WTC11 (cell line): ENCODE measurements at regions not wholly inside any gene's neighbourhood (a gene's known extent, or its start where the extent isn't known, plus 50 kb on each side); places are given as distances from the start of the nearest gene placed in this dataset.

Source experiments
- ATAC-seq: fragments of 200-7000 bp; cut with Tn5 transposase; 2 replicates; pipeline ENCODE4 v1.10.0; 2021; ENCODE audit warnings: mild to moderate bottlenecking, moderate library complexity
- CTCF ChIA-PET: fragments of 300-600 bp; sonication (Branson Sonifier 250); formaldehyde crosslinking; loops from one replicate; lab custom pipeline; 2021; ENCODE audit warnings: antibody characterized with exemption; lab: Charles Lee
- POLR2A ChIA-PET: fragments of 350-600 bp; sonication (Branson Sonifier 250); formaldehyde crosslinking; loops from one replicate; lab custom pipeline; 2021; ENCODE audit warnings: antibody characterized with exemption; lab: Charles Lee
- DNase-seq: peaks from one replicate; pipeline ENCODE4 v3.0.0; 2021; ENCODE audit warnings: low spot score
- H3K27ac Mint-ChIP-seq: 2 replicates; pipeline ENCODE4 v1.8.0; 2021; ENCODE audit warnings: mixed read lengths
- H3K27me3 Mint-ChIP-seq: 2 replicates; pipeline ENCODE4 v1.8.0; 2021; ENCODE audit warnings: low read depth, mild to moderate bottlenecking, moderate library complexity, mixed read lengths
- H3K36me3 Mint-ChIP-seq: 2 replicates; pipeline ENCODE4 v1.8.0; 2021; ENCODE audit warnings: mixed read lengths
- H3K4me1 Mint-ChIP-seq: 2 replicates; pipeline ENCODE4 v1.8.0; 2022; ENCODE audit warnings: mixed read lengths
- H3K4me3 Mint-ChIP-seq: 2 replicates; pipeline ENCODE4 v1.8.0; 2021; ENCODE audit warnings: mild to moderate bottlenecking, moderate library complexity, mixed read lengths
- H3K9me3 Mint-ChIP-seq: 2 replicates; pipeline ENCODE4 v1.8.0; 2021; ENCODE audit warnings: mixed read lengths
- AFF4 ChIP-seq: sonication (generic); formaldehyde crosslinking; IDR thresholded peaks from 2 replicates; pipeline ENCODE4 v1.8.1; 2023; ENCODE audit warnings: mild to moderate bottlenecking, missing genetic modification reagents, borderline replicate concordance
- AR ChIP-seq: fragments of 250-450 bp; sonication (Bioruptor Pico); IDR thresholded peaks from 2 replicates; pipeline ENCODE4 v1.9.0; 2021; ENCODE audit warnings: mild to moderate bottlenecking
- ARID4B ChIP-seq: sonication (generic); formaldehyde crosslinking; IDR thresholded peaks from 2 replicates; pipeline ENCODE4 v1.8.0; 2023; ENCODE audit warnings: missing genetic modification reagents, mild to moderate bottlenecking, borderline replicate concordance
- CDX4 ChIP-seq: fragments of 250-450 bp; sonication (Bioruptor Pico); IDR thresholded peaks from 2 replicates; pipeline ENCODE4 v1.9.0; 2021; ENCODE audit warnings: moderate library complexity, mild to moderate bottlenecking, inconsistent platforms, borderline replicate concordance
- E2F1 ChIP-seq: sonication (generic); formaldehyde crosslinking; IDR thresholded peaks from 2 replicates; pipeline ENCODE4 v1.8.0; 2022; ENCODE audit warnings: mild to moderate bottlenecking, missing genetic modification reagents
- E2F4 ChIP-seq: sonication (generic); formaldehyde crosslinking; IDR thresholded peaks from 2 replicates; pipeline ENCODE4 v1.8.1; 2022; ENCODE audit warnings: low read depth, mild to moderate bottlenecking, moderate library complexity, missing genetic modification reagents, borderline replicate concordance
- FOXK1 ChIP-seq: sonication (generic); formaldehyde crosslinking; IDR thresholded peaks from 2 replicates; pipeline ENCODE4 v1.8.0; 2022; ENCODE audit warnings: mild to moderate bottlenecking, moderate library complexity, missing genetic modification reagents
- FOXP1 ChIP-seq: sonication (generic); formaldehyde crosslinking; IDR thresholded peaks from 2 replicates; pipeline ENCODE4 v1.8.0; 2022; ENCODE audit warnings: missing genetic modification reagents, mild to moderate bottlenecking, moderate library complexity, borderline replicate concordance
- IRF1 ChIP-seq: sonication (generic); formaldehyde crosslinking; IDR thresholded peaks from 2 replicates; pipeline ENCODE4 v1.8.0; 2023; ENCODE audit warnings: missing genetic modification reagents
- MAX ChIP-seq: sonication (generic); formaldehyde crosslinking; IDR thresholded peaks from 2 replicates; pipeline ENCODE4 v1.8.0; 2022; ENCODE audit warnings: mild to moderate bottlenecking, missing genetic modification reagents
- MYBL2 ChIP-seq: sonication (generic); formaldehyde crosslinking; IDR thresholded peaks from 2 replicates; pipeline ENCODE4 v1.8.1; 2023; ENCODE audit warnings: mild to moderate bottlenecking, moderate library complexity, missing genetic modification reagents
- RELA ChIP-seq: sonication (generic); formaldehyde crosslinking; IDR thresholded peaks from 2 replicates; pipeline ENCODE4 v1.8.1; 2022; ENCODE audit warnings: missing genetic modification reagents, mild to moderate bottlenecking, borderline replicate concordance
- SOX15 ChIP-seq: fragments of 250-450 bp; sonication (Bioruptor Pico); IDR thresholded peaks from 2 replicates; pipeline ENCODE4 v1.9.0; 2021; ENCODE audit warnings: mild to moderate bottlenecking
- ZNF138 ChIP-seq: sonication (generic); formaldehyde crosslinking; conservative IDR thresholded peaks from 2 replicates; pipeline ENCODE4 v1.8.1; 2022; ENCODE audit warnings: mild to moderate bottlenecking, moderate library complexity, missing genetic modification reagents

GRCh38 chr3:124425972-124426371 lies 304.3 kb upstream of the UMPS start (continued):
- TF ChIP-seq FOXP1 (CRISPR knock-in tag) (no peak), AR (CRISPR knock-in tag) (no peak), E2F1 (no peak), FOXK1 (CRISPR knock-in tag) (no peak), IRF1 (CRISPR knock-in tag) (no peak), SOX15 (CRISPR knock-in tag) (no peak)
- TF ChIP-seq, all 79 proteins: peak for 0

GRCh38 chr3:124428372-124429128 lies 301.7 kb upstream of the UMPS start:
- H3K4me1 Mint-ChIP-seq, result peaks cover 5% of the 10 kb centered on the region; the same call in 1 of the 2 replicates
- no peaks in the 10 kb centered on the region for H3K27me3 Mint-ChIP-seq
- ChIA-PET POLR2A (interaction anchor here (0.6 kb wide), 1 partner anchor 30 kb away, joined by 3 read pairs; no protein-coding TSS in a partner anchor), CTCF (interaction anchor here (0.9 kb wide), 1 partner anchor 77 kb away, joined by 4 read pairs; no protein-coding TSS in a partner anchor)
- ATAC-seq (no peak), DNase-seq (no peak)
- no peak overlapping the region for H3K27ac Mint-ChIP-seq
- H3K36me3 Mint-ChIP-seq, result no peaks in the 10 kb centered on the region
- H3K4me3 Mint-ChIP-seq, result no peak overlapping the region
- no peaks in the 10 kb centered on the region for H3K9me3 Mint-ChIP-seq
- TF ChIP-seq ZNF138 (no peak), MYBL2 (CRISPR knock-in tag) (no peak), MAX (no peak), CDX4 (CRISPR knock-in tag) (no peak), ARID4B (CRISPR knock-in tag) (no peak), AFF4 (CRISPR knock-in tag) (no peak), RELA (CRISPR knock-in tag) (no peak), E2F4 (CRISPR knock-in tag) (no peak)
